Erythroblast (primary cell): ENCODE measurements at regions not wholly inside any gene's neighbourhood (a gene's known extent, or its start where the extent isn't known, plus 50 kb on each side); places are given as distances from the start of the nearest gene placed in this dataset.

Experiments
- GATA1 ChIP-seq: IDR thresholded peaks from 2 replicates; pipeline ENCODE4 v1.6.1; 2011; ENCODE audit warnings: low read depth, mild to moderate bottlenecking, control low read depth, low read length, moderate library complexity
- POLR2A ChIP-seq: IDR thresholded peaks from 2 replicates; pipeline ENCODE4 v1.6.1; 2011; ENCODE audit warnings: mild to moderate bottlenecking, low read length

DNA sequence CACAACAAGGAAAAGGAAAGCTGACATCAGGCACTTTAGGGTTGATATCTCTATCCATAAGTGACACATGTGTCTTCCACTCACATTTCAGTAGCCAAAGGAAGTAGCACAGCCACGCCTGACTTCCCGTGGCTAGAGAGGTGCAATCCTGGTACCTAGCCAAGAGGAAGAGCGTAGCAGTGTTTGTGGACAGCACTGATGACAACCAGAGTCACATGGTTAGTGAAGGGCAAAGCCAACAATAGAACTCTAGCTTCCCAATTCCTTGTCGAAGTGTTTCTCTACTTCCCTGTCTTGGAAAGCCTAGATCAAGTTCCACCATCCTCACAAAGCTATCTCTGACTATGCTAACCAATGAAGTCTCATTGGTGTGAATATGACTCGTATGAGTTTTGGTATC, 189.2 kb downstream of the RSL24D1 start:
- TF ChIP-seq POLR2A (no peak), GATA1 (no peak)
